Neural cell (in vitro differentiated cells): ENCODE measurements at regions not wholly inside any gene's neighbourhood (a gene's known extent, or its start where the extent isn't known, plus 50 kb on each side); places are given as distances from the start of the nearest gene placed in this dataset.

Experiments used
- H2AFZ ChIP-seq: fragments of 200-600, 300-800 bp; sonication (generic), shearing (Covaris generic); 2 replicates; pipeline ENCODE4 v1.6.0; 2014; ENCODE audit warnings: low read depth, mild to moderate bottlenecking, antibody characterized with exemption, low read length, moderate library complexity
- H3F3A ChIP-seq: fragments of 200-600 bp; shearing (Covaris generic); 2 replicates; pipeline ENCODE4 v1.6.1; 2016; ENCODE audit warnings: mild to moderate bottlenecking, moderate library complexity, mixed read lengths, antibody characterized with exemption, low read length; ENCODE audit not compliant: insufficient read depth, poor library complexity, severe bottlenecking
- H3K27ac ChIP-seq: fragments of 200-600, 300-800 bp; sonication (generic), shearing (Covaris generic); 2 replicates; pipeline ENCODE4 v1.5.1; 2014; ENCODE audit warnings: mild to moderate bottlenecking, low read length, moderate library complexity
- H3K27me3 ChIP-seq: fragments of 300-800, 200-600 bp; sonication (generic), shearing (Covaris generic); 2 replicates; pipeline ENCODE4 v1.6.0; 2014; ENCODE audit warnings: mild to moderate bottlenecking, low read depth, low read length, moderate library complexity; ENCODE audit not compliant: insufficient read depth
- H3K36me3 ChIP-seq: fragments of 300-800, 200-600 bp; sonication (generic), shearing (Covaris generic); 2 replicates; pipeline ENCODE4 v1.5.1; 2014; ENCODE audit warnings: mild to moderate bottlenecking, antibody characterized with exemption, low read length, moderate library complexity; ENCODE audit not compliant: insufficient read depth
- H3K4me2 ChIP-seq: fragments of 300-800, 200-600 bp; sonication (generic), shearing (Covaris generic); 2 replicates; pipeline ENCODE4 v1.6.0; 2014; ENCODE audit warnings: mild to moderate bottlenecking, low read length
- H3K4me3 ChIP-seq: fragments of 300-800, 200-600 bp; sonication (generic), shearing (Covaris generic); 2 replicates; pipeline ENCODE4 v1.5.1; 2014; ENCODE audit warnings: mild to moderate bottlenecking, low read length, moderate library complexity
- H3K79me2 ChIP-seq: fragments of 200-600 bp; shearing (Covaris generic); replicated peaks from 2 replicates; pipeline ENCODE4 v1.6.0; 2014; ENCODE audit warnings: mild to moderate bottlenecking, low read length, moderate library complexity; ENCODE audit not compliant: insufficient read depth
- H3K9ac ChIP-seq: fragments of 300-800, 200-600 bp; sonication (generic), shearing (Covaris generic); 2 replicates; pipeline ENCODE4 v1.6.1; 2016; ENCODE audit warnings: mild to moderate bottlenecking, low read length, mixed read lengths
- H3K9me2 ChIP-seq: fragments of 200-600 bp; shearing (Covaris generic); 2 replicates; pipeline ENCODE4 v1.6.1; 2016; ENCODE audit warnings: mild to moderate bottlenecking, low read length, mixed read lengths; ENCODE audit not compliant: insufficient read depth
- H3K9me3 ChIP-seq: fragments of 200-600, 300-800 bp; sonication (generic), shearing (Covaris generic); 2 replicates; pipeline ENCODE4 v1.6.1; 2016; ENCODE audit warnings: mild to moderate bottlenecking, mixed run types, low read length, moderate library complexity, mixed read lengths
- H4K20me1 ChIP-seq: fragments of 200-600 bp; shearing (Covaris generic); 2 replicates; pipeline ENCODE4 v1.6.1; 2016; ENCODE audit warnings: mild to moderate bottlenecking, mixed run types; ENCODE audit not compliant: insufficient read depth
- EP300 ChIP-seq: fragments of 450-650 bp; conservative IDR thresholded peaks from 2 replicates; pipeline ENCODE4 v1.6.1; 2014; ENCODE audit warnings: antibody characterized with exemption, mild to moderate bottlenecking, moderate library complexity; ENCODE audit not compliant: poor library complexity, severe bottlenecking
- EZH2 ChIP-seq: fragments of 200-600, 300-800 bp; shearing (Covaris generic), sonication (generic); IDR thresholded peaks from 2 replicates; pipeline ENCODE4 v1.6.1; 2014; ENCODE audit warnings: antibody characterized with exemption, low read length, borderline replicate concordance, mild to moderate bottlenecking; ENCODE audit not compliant: insufficient read depth, poor library complexity, severe bottlenecking
- MXI1 ChIP-seq: fragments of 450-650 bp; conservative IDR thresholded peaks from 2 replicates; pipeline ENCODE4 v1.6.1; 2014; ENCODE audit warnings: antibody characterized with exemption, mild to moderate bottlenecking; ENCODE audit not compliant: poor library complexity, severe bottlenecking
- POLR2AphosphoS5 ChIP-seq: IDR thresholded peaks from 2 replicates; pipeline ENCODE4 v1.6.1; 2012
- RAD21 ChIP-seq: fragments of 450-650 bp; conservative IDR thresholded peaks from 2 replicates; pipeline ENCODE4 v1.6.1; 2014; ENCODE audit warnings: antibody characterized with exemption, mild to moderate bottlenecking, moderate library complexity
- SMC3 ChIP-seq: fragments of 450-650 bp; conservative IDR thresholded peaks from 2 replicates; pipeline ENCODE4 v1.6.1; 2014; ENCODE audit warnings: antibody characterized with exemption, mild to moderate bottlenecking, moderate library complexity; ENCODE audit not compliant: poor library complexity
- TAF1 ChIP-seq: IDR thresholded peaks from 2 replicates; pipeline ENCODE4 v1.6.1; 2012; ENCODE audit warnings: low read depth
- TF ChIP-seq, protein P1 (sequence below): IDR thresholded peaks from 2 replicates; pipeline ENCODE4 v1.6.1; 2012; ENCODE audit warnings: borderline replicate concordance
- TF ChIP-seq, protein P2 (sequence below): fragments of 450-650 bp; IDR thresholded peaks from 2 replicates; pipeline ENCODE4 v1.5.1; 2014; ENCODE audit warnings: antibody characterized with exemption, mild to moderate bottlenecking, moderate library complexity; ENCODE audit not compliant: poor library complexity, severe bottlenecking

DNA sequence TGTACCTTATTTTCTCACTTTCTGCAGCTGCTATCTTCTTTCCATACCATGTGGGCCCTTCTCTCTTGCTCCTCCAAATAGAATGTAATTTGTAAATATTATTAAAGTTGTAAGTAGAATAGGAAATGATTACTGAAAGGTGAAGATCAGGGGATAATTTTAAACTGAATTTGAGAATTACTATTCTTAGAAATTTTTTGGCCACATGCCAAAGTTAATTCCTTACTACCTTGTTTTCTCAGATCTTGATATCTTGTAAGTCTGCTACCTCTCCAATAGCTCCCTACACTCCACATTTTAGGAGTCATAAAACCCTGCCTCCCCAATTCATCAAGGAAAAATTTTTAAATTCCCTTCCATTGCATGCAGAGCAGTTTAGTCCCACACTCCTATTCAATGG lies 442.7 kb downstream of the SATB2 start:
- H3K9me3 ChIP-seq, result no peaks in the 10 kb centered on the region
- no peak overlapping the region for H3K27ac ChIP-seq
- H3K9me2 ChIP-seq, result no peaks in the 10 kb centered on the region
- H4K20me1 ChIP-seq, result no peaks in the 10 kb centered on the region
- no peaks in the 10 kb centered on the region for H3K36me3 ChIP-seq
- no peak overlapping the region for H3K4me2 ChIP-seq
- H3K27me3 ChIP-seq, result no peaks in the 10 kb centered on the region
- H3K79me2 ChIP-seq, result no peaks in the 10 kb centered on the region
- TF ChIP-seq POLR2AphosphoS5, result no peak
- TF ChIP-seq TAF1, result no peak
- TF ChIP-seq, protein P1, sequence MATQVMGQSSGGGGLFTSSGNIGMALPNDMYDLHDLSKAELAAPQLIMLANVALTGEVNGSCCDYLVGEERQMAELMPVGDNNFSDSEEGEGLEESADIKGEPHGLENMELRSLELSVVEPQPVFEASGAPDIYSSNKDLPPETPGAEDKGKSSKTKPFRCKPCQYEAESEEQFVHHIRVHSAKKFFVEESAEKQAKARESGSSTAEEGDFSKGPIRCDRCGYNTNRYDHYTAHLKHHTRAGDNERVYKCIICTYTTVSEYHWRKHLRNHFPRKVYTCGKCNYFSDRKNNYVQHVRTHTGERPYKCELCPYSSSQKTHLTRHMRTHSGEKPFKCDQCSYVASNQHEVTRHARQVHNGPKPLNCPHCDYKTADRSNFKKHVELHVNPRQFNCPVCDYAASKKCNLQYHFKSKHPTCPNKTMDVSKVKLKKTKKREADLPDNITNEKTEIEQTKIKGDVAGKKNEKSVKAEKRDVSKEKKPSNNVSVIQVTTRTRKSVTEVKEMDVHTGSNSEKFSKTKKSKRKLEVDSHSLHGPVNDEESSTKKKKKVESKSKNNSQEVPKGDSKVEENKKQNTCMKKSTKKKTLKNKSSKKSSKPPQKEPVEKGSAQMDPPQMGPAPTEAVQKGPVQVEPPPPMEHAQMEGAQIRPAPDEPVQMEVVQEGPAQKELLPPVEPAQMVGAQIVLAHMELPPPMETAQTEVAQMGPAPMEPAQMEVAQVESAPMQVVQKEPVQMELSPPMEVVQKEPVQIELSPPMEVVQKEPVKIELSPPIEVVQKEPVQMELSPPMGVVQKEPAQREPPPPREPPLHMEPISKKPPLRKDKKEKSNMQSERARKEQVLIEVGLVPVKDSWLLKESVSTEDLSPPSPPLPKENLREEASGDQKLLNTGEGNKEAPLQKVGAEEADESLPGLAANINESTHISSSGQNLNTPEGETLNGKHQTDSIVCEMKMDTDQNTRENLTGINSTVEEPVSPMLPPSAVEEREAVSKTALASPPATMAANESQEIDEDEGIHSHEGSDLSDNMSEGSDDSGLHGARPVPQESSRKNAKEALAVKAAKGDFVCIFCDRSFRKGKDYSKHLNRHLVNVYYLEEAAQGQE, result no peak
- TF ChIP-seq, protein P2, sequence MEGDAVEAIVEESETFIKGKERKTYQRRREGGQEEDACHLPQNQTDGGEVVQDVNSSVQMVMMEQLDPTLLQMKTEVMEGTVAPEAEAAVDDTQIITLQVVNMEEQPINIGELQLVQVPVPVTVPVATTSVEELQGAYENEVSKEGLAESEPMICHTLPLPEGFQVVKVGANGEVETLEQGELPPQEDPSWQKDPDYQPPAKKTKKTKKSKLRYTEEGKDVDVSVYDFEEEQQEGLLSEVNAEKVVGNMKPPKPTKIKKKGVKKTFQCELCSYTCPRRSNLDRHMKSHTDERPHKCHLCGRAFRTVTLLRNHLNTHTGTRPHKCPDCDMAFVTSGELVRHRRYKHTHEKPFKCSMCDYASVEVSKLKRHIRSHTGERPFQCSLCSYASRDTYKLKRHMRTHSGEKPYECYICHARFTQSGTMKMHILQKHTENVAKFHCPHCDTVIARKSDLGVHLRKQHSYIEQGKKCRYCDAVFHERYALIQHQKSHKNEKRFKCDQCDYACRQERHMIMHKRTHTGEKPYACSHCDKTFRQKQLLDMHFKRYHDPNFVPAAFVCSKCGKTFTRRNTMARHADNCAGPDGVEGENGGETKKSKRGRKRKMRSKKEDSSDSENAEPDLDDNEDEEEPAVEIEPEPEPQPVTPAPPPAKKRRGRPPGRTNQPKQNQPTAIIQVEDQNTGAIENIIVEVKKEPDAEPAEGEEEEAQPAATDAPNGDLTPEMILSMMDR, result no peak
- no peak for TF ChIP-seq EZH2
- no peak for TF ChIP-seq SMC3
- no peak for TF ChIP-seq EP300
- TF ChIP-seq MXI1, result no peak
- TF ChIP-seq RAD21, result no peak
- H3K4me3 ChIP-seq, result no peak overlapping the region
- no peaks in the 10 kb centered on the region for H3F3A ChIP-seq
- H2AFZ ChIP-seq, result no peak overlapping the region
- H3K9ac ChIP-seq, result no peak overlapping the region

DNA sequence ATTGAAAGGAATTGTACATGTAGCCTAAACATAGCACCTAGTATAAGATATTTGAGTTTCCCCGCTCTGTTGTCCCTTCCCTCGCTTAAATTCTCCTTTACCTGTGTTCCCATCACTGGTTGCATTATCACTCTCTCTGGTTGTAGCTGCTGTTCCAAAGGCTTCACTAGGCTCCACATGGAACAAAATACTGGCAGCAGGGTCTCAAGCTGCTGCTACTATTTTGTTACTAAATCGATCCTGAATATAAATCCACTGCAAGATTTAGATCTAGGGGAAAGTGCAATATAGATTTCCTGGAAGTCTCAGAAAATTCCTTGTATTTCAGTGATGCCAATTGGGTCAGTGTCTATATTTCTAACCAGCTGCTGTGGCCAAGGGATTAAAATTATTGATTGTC lies 443.5 kb downstream of the SATB2 start:
- Histone ChIP-seq H3K9me2 (no peaks in the 10 kb centered on the region), H2AFZ (no peak overlapping the region), H3K4me3 (no peak overlapping the region), H3K9ac (no peak overlapping the region), H3K27ac (no peak overlapping the region), H3K27me3 (no peaks in the 10 kb centered on the region), H3K9me3 (no peaks in the 10 kb centered on the region), H3K79me2 (no peaks in the 10 kb centered on the region), H3K4me2 (no peak overlapping the region), H4K20me1 (no peaks in the 10 kb centered on the region), H3F3A (no peaks in the 10 kb centered on the region), H3K36me3 (no peaks in the 10 kb centered on the region)
- TF ChIP-seq MXI1 (no peak), POLR2AphosphoS5 (no peak), EZH2 (no peak), SMC3 (no peak), TAF1 (no peak), EP300 (no peak), RAD21 (no peak)
- TF ChIP-seq, protein P2, result no peak
- TF ChIP-seq, protein P1, result no peak
